Activated CD8-positive, alpha-beta memory T cell treated with anti-CD3 and anti-CD28 coated beads, Interleukin-2, amount 10 ng/mL, durations not matched to agents 7 days and 5 days (primary cell): ENCODE measurements at regions not wholly inside any gene's neighbourhood (a gene's known extent, or its start where the extent isn't known, plus 50 kb on each side); places are given as distances from the start of the nearest gene placed in this dataset.
"Not testable (repeated sequence)": the region's sequence is repeated elsewhere in the genome, so short reads cannot be mapped to it uniquely, and the experiment has no call there.

ENCODE experiments used
- ATAC-seq: fragments of 150-1000 bp; cut with Tn5 transposase; one replicate; pipeline ENCODE4 v1.10.0; 2021; ENCODE audit warnings: moderate library complexity
- CTCF ChIA-PET: fragments of 350-600 bp; sonication (Branson Sonifier 250); formaldehyde crosslinking; loops from one replicate; lab custom pipeline; 2021; ENCODE audit warnings: antibody characterized with exemption; lab: Charles Lee
- DNase-seq: peaks from one replicate; pipeline ENCODE4 v3.0.0-alpha.2; 2020
- H3K27ac Mint-ChIP-seq: one replicate; pipeline ENCODE4 v1.8.0; 2021; ENCODE audit warnings: mild to moderate bottlenecking, mixed read lengths
- H3K27me3 Mint-ChIP-seq: one replicate; pipeline ENCODE4 v1.8.0; 2021; ENCODE audit warnings: mixed read lengths
- H3K36me3 Mint-ChIP-seq: one replicate; pipeline ENCODE4 v1.8.0; 2021; ENCODE audit warnings: mild to moderate bottlenecking, mixed read lengths
- H3K4me1 Mint-ChIP-seq: one replicate; pipeline ENCODE4 v1.8.0; 2021; ENCODE audit warnings: mixed read lengths
- H3K4me3 Mint-ChIP-seq: one replicate; pipeline ENCODE4 v1.8.0; 2021; ENCODE audit warnings: mild to moderate bottlenecking, moderate library complexity, mixed read lengths
- H3K9me3 Mint-ChIP-seq: one replicate; pipeline ENCODE4 v1.8.0; 2022; ENCODE audit warnings: low read depth, mixed read lengths

- H3K4me1 Mint-ChIP-seq = no peaks in the 10 kb centered on the region
- no peak overlapping the region for H3K27ac Mint-ChIP-seq
- DNase-seq (no peak), ATAC-seq (no peak)
- H3K36me3 Mint-ChIP-seq = peaks cover 5% of the 10 kb centered on the region
- H3K27me3 Mint-ChIP-seq = peaks cover 26% of the 10 kb centered on the region
- CTCF ChIA-PET = interaction anchor here (1.9 kb wide), 1 partner anchor 11 kb away, joined by 4 read pairs; no protein-coding TSS in a partner anchor
- peaks cover 10% of the 10 kb centered on the region for H3K9me3 Mint-ChIP-seq
- no peak overlapping the region for H3K4me3 Mint-ChIP-seq
These were observed 332.3 kb downstream of the PTTG2 start for GRCh38 chr4:38292529-38292928.

GRCh38 chr4:38294238-38294637 lies 334.0 kb downstream of the PTTG2 start:
- CTCF ChIA-PET = interaction anchor here (1.9 kb wide), 1 partner anchor 9 kb away, joined by 4 read pairs; no protein-coding TSS in a partner anchor
- H3K27ac Mint-ChIP-seq = no peak overlapping the region
- peaks cover 14% of the 10 kb centered on the region for H3K9me3 Mint-ChIP-seq

GRCh38 chr4:38297061-38297460 lies 336.9 kb downstream of the PTTG2 start:
- Mint-ChIP-seq H3K9me3 (peaks cover 26% of the 10 kb centered on the region), H3K27ac (no peak overlapping the region), H3K36me3 (peaks cover 22% of the 10 kb centered on the region), H3K27me3 (peaks cover 29% of the 10 kb centered on the region), H3K4me1 (no peaks in the 10 kb centered on the region), H3K4me3 (no peak overlapping the region)
- CTCF ChIA-PET = interaction anchor here (0.7 kb wide), 1 partner anchor 22 kb away, joined by 3 read pairs; no protein-coding TSS in a partner anchor
- no peak for DNase-seq
- ATAC-seq = no peak

More at GRCh38 chr4:38294238-38294637, 334.0 kb downstream of the PTTG2 start:
- H3K27me3 Mint-ChIP-seq = peaks cover 29% of the 10 kb centered on the region
- no peaks in the 10 kb centered on the region for H3K4me1 Mint-ChIP-seq
- no peak overlapping the region for H3K4me3 Mint-ChIP-seq
- peaks cover 13% of the 10 kb centered on the region for H3K36me3 Mint-ChIP-seq
- ATAC-seq (no peak), DNase-seq (no peak)

GRCh38 chr4:38298868-38299713 lies 338.9 kb downstream of the PTTG2 start:
- H3K27ac Mint-ChIP-seq = no peak overlapping the region
- peaks cover 29% of the 10 kb centered on the region for H3K9me3 Mint-ChIP-seq
- H3K36me3 Mint-ChIP-seq = peaks cover 24% of the 10 kb centered on the region
- H3K4me1 Mint-ChIP-seq = no peaks in the 10 kb centered on the region
- DNase-seq (no peak), ATAC-seq (no peak)
- H3K4me3 Mint-ChIP-seq = no peak overlapping the region
- H3K27me3 Mint-ChIP-seq = peaks cover 19% of the 10 kb centered on the region
- CTCF ChIA-PET = interaction anchor here (1.3 kb wide), 1 partner anchor 20 kb away, joined by 4 read pairs; no protein-coding TSS in a partner anchor

GRCh38 chr4:38302910-38303309 lies 342.7 kb downstream of the PTTG2 start:
- Mint-ChIP-seq H3K36me3 (peaks cover 29% of the 10 kb centered on the region), H3K27me3 (peaks cover 6% of the 10 kb centered on the region), H3K4me3 (no peak overlapping the region), H3K9me3 (peaks cover 32% of the 10 kb centered on the region), H3K4me1 (peaks cover 26% of the 10 kb centered on the region), H3K27ac (no peak overlapping the region)
- no peak for ATAC-seq
- CTCF ChIA-PET = interaction anchor here (1.3 to 1.8 kb wide), 3 partner anchors 10 to 17 kb away, joined by 3 to 5 read pairs (median 4); no protein-coding TSS in a partner anchor
- no peak for DNase-seq

- H3K27ac Mint-ChIP-seq, ATAC-seq, H3K4me3 Mint-ChIP-seq, DNase-seq: not testable (repeated sequence)
- Mint-ChIP-seq H3K9me3 (peaks cover 27% of the 10 kb centered on the region), H3K36me3 (peaks cover 25% of the 10 kb centered on the region), H3K27me3 (peaks cover 16% of the 10 kb centered on the region), H3K4me1 (peaks cover 36% of the 10 kb centered on the region)
- CTCF ChIA-PET = interaction anchor here (1.8 kb wide), 1 partner anchor 15 kb away, joined by 5 read pairs; no protein-coding TSS in a partner anchor
These were observed 344.3 kb downstream of the PTTG2 start for GRCh38 chr4:38304460-38304859.

- Mint-ChIP-seq H3K9me3 (peaks cover 18% of the 10 kb centered on the region), H3K36me3 (peaks cover 24% of the 10 kb centered on the region), H3K4me3 (peak overlapping the region; percentile 11), H3K4me1 (peaks cover 56% of the 10 kb centered on the region), H3K27ac (peak overlapping the region; percentile 62), H3K27me3 (peaks cover 25% of the 10 kb centered on the region)
- DNase-seq (peak; percentile 67), ATAC-seq (peak; percentile 37)
- CTCF ChIA-PET = interaction anchor here (0.7 to 1.2 kb wide), 4 partner anchors 13 to 129 kb away, joined by 3 to 7 read pairs (median 5); no protein-coding TSS in a partner anchor
These were observed 346.4 kb downstream of the PTTG2 start for GRCh38 chr4:38306482-38307071.

GRCh38 chr4:38308728-38309311 lies 348.6 kb downstream of the PTTG2 start:
- ATAC-seq (no peak), DNase-seq (no peak)
- Mint-ChIP-seq H3K27me3 (peaks cover 39% of the 10 kb centered on the region), H3K27ac (no peak overlapping the region), H3K4me1 (peaks cover 60% of the 10 kb centered on the region), H3K4me3 (no peak overlapping the region), H3K9me3 (peaks cover 12% of the 10 kb centered on the region), H3K36me3 (peaks cover 21% of the 10 kb centered on the region)
- CTCF ChIA-PET = interaction anchor here (1.4 to 3.9 kb wide), 5 partner anchors 11 to 368 kb away, joined by 3 to 40 read pairs (median 5); no protein-coding TSS in a partner anchor

- Mint-ChIP-seq H3K4me1 (peaks cover 66% of the 10 kb centered on the region), H3K27me3 (peaks cover 42% of the 10 kb centered on the region), H3K4me3 (no peak overlapping the region), H3K9me3 (peaks cover 9% of the 10 kb centered on the region), H3K27ac (no peak overlapping the region), H3K36me3 (peaks cover 18% of the 10 kb centered on the region)
- DNase-seq (no peak), ATAC-seq (no peak)
- CTCF ChIA-PET = interaction anchor here (1.4 to 3.9 kb wide), 7 partner anchors 10 to 367 kb away, joined by 3 to 40 read pairs (median 5); no protein-coding TSS in a partner anchor
These were observed 349.3 kb downstream of the PTTG2 start for GRCh38 chr4:38309471-38309870.

- Mint-ChIP-seq H3K27ac (peak overlapping the region; percentile 80), H3K4me3 (peak overlapping the region; percentile 40), H3K27me3 (peaks cover 44% of the 10 kb centered on the region), H3K9me3 (peaks cover 4% of the 10 kb centered on the region), H3K4me1 (peaks cover 62% of the 10 kb centered on the region), H3K36me3 (peaks cover 14% of the 10 kb centered on the region)
- CTCF ChIA-PET = interaction anchor here (0.8 to 3.9 kb wide), 9 partner anchors 9 to 550 kb away, joined by 3 to 40 read pairs (median 4); no protein-coding TSS in a partner anchor
- ATAC-seq (peak; percentile 92), DNase-seq (peak; percentile 93)
These were observed 350.3 kb downstream of the PTTG2 start for GRCh38 chr4:38310446-38311043.

GRCh38 chr4:38311495-38312126 lies 351.4 kb downstream of the PTTG2 start:
- peaks cover 12% of the 10 kb centered on the region for H3K36me3 Mint-ChIP-seq
- DNase-seq = no peak
- peaks cover 53% of the 10 kb centered on the region for H3K4me1 Mint-ChIP-seq
- no peak overlapping the region for H3K4me3 Mint-ChIP-seq
- CTCF ChIA-PET = interaction anchor here (1.5 to 3.9 kb wide), 3 partner anchors 8 to 419 kb away, joined by 4 to 40 read pairs (median 6); no protein-coding TSS in a partner anchor
- no peak for ATAC-seq
- peaks cover 44% of the 10 kb centered on the region for H3K27me3 Mint-ChIP-seq
- no peak overlapping the region for H3K27ac Mint-ChIP-seq
- H3K9me3 Mint-ChIP-seq = peaks cover 4% of the 10 kb centered on the region

GRCh38 chr4:38313175-38313574 lies 350.8 kb upstream of the KLF3 start:
- CTCF ChIA-PET = no interaction called here
- ATAC-seq (no peak), DNase-seq (no peak)
- peaks cover 44% of the 10 kb centered on the region for H3K27me3 Mint-ChIP-seq
- no peak overlapping the region for H3K27ac Mint-ChIP-seq
- peaks cover 12% of the 10 kb centered on the region for H3K36me3 Mint-ChIP-seq
- peaks cover 43% of the 10 kb centered on the region for H3K4me1 Mint-ChIP-seq
- H3K9me3 Mint-ChIP-seq = peaks cover 4% of the 10 kb centered on the region
- H3K4me3 Mint-ChIP-seq = no peak overlapping the region
